GM12873 (cell line): ENCODE measurements at regions not wholly inside any gene's neighbourhood (a gene's known extent, or its start where the extent isn't known, plus 50 kb on each side); places are given as distances from the start of the nearest gene placed in this dataset.

ENCODE experiments used
- TF ChIP-seq, protein P1 (sequence below): IDR thresholded peaks from 2 replicates; pipeline ENCODE4 v1.5.1; 2012; ENCODE audit warnings: low read depth, mild to moderate bottlenecking, moderate library complexity, low read length, control low read depth; ENCODE audit not compliant: insufficient read depth; ENCODE audit errors: missing control alignments

DNA sequence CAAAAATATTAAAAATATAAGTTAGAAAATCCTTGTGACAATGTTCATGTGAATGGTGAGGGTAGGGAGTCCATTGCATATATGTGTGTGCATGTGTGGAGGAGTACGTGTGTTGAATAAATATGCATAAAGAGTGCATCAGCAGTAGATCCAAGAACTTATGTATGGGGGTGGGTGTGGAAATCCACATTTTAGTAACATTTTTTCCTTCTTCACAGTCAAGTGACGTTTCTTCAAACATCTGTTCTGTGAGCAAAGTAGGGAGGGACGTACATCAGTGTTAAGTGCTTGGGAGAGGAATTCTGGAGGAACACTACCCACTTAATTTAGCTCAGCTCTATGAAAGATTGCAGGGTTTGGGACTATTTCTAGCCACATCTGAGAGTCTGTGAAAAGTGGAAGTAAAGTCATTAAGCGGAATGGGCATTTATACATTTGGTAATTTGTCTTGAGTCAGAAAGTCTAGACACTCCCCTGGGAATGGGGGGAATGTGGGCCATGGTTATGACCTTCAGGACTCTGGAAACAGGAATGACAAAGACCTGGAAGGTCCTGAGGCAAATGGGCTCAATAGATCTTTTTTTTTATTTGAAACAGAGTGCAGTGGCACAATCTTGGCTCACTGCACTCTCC lies 156.4 kb upstream of the PLXNC1 start:
- TF ChIP-seq, protein P1, sequence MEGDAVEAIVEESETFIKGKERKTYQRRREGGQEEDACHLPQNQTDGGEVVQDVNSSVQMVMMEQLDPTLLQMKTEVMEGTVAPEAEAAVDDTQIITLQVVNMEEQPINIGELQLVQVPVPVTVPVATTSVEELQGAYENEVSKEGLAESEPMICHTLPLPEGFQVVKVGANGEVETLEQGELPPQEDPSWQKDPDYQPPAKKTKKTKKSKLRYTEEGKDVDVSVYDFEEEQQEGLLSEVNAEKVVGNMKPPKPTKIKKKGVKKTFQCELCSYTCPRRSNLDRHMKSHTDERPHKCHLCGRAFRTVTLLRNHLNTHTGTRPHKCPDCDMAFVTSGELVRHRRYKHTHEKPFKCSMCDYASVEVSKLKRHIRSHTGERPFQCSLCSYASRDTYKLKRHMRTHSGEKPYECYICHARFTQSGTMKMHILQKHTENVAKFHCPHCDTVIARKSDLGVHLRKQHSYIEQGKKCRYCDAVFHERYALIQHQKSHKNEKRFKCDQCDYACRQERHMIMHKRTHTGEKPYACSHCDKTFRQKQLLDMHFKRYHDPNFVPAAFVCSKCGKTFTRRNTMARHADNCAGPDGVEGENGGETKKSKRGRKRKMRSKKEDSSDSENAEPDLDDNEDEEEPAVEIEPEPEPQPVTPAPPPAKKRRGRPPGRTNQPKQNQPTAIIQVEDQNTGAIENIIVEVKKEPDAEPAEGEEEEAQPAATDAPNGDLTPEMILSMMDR, result no peak

- TF ChIP-seq, protein P1, result no peak
Measured at GRCh38 chr12:93994721-93995120, 153.7 kb upstream of the PLXNC1 start.

DNA sequence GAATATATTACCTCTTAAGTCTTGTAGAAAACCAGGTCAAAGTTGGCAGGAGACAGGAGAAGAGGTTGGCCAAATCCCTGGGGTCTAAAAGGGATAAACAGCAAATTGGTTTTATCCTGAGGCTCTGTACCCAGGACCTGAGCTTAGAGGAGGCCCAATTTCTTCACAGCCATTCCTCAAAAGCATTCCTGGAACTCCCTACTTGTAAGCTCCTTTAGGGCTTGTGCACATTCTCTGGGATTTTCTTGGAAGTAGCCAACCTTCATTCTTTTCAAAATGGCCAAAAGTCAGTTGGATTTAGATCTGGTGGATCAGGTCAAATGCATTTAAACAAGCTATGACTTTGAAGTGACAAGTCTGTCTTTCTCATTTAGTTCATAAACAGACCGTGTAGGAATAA lies 152.1 kb upstream of the PLXNC1 start:
- TF ChIP-seq, protein P1, result no peak

GRCh38 chr12:94001691-94002090 lies 146.7 kb upstream of the PLXNC1 start:
- TF ChIP-seq, protein P1, result no peak

DNA sequence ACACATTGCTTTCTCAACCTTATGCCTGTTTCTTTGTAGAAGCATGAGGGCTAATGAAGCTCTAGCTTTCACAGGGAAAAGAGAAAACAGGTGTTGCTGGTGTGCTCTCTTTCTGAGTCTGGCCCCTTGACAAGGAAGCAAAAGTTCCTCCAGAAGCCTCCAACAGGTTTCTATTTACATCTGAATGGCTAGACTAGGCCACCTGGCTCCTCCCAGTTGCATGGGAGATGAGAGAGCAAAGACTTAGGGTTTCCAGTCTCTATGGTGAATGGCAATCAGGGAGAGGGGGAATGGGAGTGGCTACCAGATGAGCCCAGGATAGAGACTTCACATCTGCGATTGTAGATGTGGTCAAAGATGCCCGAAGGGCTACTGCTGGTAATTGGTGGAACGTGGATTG lies 138.1 kb upstream of the PLXNC1 start:
- TF ChIP-seq, protein P1, result no peak

- TF ChIP-seq, protein P1, result no peak
Measured at GRCh38 chr12:94012071-94012470, 136.3 kb upstream of the PLXNC1 start.

- TF ChIP-seq, protein P1, result no peak
Measured at GRCh38 chr12:94012590-94012989, 135.8 kb upstream of the PLXNC1 start.

DNA sequence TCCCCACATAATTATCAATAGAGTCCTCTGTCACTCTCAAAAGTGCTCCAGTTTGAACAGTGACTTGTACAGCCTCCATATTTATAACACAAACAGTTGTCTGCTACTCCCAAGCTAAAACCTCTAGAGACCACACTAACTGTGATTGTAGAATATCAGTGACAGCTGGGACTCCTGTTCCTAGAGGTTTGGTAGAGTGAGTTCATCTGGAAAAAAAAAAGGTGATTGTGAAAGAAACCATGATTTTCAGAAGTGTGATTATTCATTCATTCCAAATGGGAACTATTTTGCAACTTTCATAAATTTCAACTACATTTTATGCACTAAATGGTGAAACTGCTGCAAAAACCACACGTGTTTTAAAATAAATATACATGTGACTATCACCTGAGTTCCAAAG lies 128.0 kb upstream of the PLXNC1 start:
- TF ChIP-seq, protein P1, result no peak
